Activated CD8-positive, alpha-beta memory T cell treated with anti-CD3 and anti-CD28 coated beads, Interleukin-2, amount 50 U/mL, for 24 hours (primary cell): ENCODE measurements at regions not wholly inside any gene's neighbourhood (a gene's known extent, or its start where the extent isn't known, plus 50 kb on each side); places are given as distances from the start of the nearest gene placed in this dataset.

Source experiments
- DNase-seq: peaks from one replicate; pipeline ENCODE4 v3.0.0-alpha.2; 2020; ENCODE audit errors: extremely low read depth

DNA sequence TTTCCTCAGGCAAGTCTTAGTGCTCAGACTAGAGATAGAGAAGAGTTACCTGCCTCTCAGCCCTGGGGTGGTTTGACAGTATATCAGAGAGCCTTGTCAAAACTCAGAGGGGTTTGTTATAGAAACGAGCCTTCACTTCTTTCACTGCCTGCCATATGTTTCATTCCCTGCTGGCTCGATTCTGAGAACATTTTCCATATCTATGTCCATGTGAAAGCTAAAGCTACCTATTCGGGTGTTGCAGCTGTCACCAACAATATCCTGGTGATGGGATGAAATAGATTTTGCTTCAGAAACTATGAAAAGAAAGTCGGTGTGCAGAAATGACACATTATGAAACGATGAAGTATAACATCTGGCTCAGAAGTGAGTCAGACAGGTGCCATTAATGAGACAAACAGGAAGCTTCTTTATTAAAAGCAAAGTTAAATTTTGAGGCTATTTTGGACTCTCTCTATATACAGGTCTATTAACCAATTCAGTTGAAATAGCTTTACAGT, 56.1 kb upstream of the TANK start:
- DNase-seq = no peak

GRCh38 chr2:161107265-161107664, 53.0 kb upstream of the TANK start:
- DNase-seq = no peak
